ENCODE measurements at regions not wholly inside any gene's neighbourhood (a gene's known extent, or its start where the extent isn't known, plus 50 kb on each side); places are given as distances from the start of the nearest gene placed in this dataset.
"Not testable (repeated sequence)": the region's sequence is repeated elsewhere in the genome, so short reads cannot be mapped to it uniquely, and the experiment has no call there.

- not testable (repeated sequence) for DNase-seq
Measured at GRCh38 chr2:129570812-129571211, 408.7 kb upstream of the RAB6C start.

DNA sequence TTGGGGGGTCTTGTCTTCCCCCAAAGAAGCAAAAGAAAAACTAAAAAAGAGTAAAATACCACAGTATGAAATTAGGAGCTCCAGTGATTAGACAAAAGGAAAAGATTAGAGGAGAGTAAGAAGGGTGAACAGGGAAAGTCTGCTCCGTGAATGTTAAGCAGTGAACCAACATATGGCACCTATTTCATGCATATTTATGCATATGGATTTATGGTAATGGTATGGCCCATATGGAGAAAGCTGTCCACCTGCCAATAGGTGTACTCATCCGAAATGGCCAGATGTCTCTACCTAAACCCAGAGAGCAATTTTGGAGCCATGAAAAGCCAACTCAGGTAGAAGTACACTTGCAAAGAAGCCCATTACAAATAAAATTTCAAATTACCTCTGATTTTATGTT, 404.0 kb upstream of the RAB6C start:
- no peak for DNase-seq

- no peak for DNase-seq
Measured at GRCh38 chr2:129575880-129576279, 403.6 kb upstream of the RAB6C start.

- DNase-seq = no peak
Measured at GRCh38 chr2:129580001-129580400, 399.5 kb upstream of the RAB6C start.

DNA sequence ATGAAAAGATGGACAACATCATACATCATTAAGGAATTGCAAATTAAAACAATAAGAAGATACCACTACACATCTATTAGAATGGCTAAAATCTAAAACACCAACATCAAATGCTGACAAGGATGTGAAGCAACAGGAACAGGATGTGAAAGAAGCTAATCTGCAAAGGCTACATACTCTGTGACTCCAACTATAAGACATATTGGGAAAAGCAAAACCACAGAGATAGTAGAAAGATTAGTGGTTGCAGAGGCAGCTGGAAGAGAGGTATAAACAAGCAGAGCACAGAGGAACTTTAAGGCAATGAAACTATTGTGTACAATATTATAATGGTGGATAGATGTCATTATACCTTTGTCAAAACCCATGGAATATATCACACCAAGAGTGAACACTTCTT, 393.7 kb upstream of the RAB6C start:
- no peak for DNase-seq

- DNase-seq = no peak
Measured at GRCh38 chr2:129587426-129588064, 391.9 kb upstream of the RAB6C start.

DNA sequence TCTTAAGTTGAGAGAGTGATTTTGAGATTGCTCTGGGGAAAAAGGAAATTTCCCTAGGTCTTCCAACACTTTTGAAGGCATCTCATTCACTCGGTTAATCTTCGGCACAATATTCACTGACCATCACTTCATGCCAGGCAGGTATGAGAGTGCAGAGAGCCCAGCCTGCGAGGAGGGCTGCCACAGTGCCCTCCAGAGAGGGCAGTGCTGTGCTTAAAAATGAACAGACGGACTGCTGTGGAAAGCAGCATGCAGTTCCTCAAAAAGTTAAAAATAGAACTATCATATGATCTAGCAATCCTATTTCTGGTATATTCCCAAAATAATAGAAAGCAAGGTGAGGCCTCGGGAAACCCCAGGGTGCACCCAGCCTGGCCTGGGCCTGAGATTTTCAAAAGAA, 374.9 kb upstream of the RAB6C start:
- DNase-seq = no peak

- no peak for DNase-seq
Measured at GRCh38 chr2:129605646-129606045, 373.8 kb upstream of the RAB6C start.

- DNase-seq = no peak
Measured at GRCh38 chr2:129606496-129607270, 372.8 kb upstream of the RAB6C start.

GRCh38 chr2:129609224-129609623, 370.2 kb upstream of the RAB6C start:
- DNase-seq = no peak

- no peak for DNase-seq
Measured at GRCh38 chr2:129610766-129611165, 368.7 kb upstream of the RAB6C start.

GRCh38 chr2:129611471-129611870, 368.0 kb upstream of the RAB6C start:
- no peak for DNase-seq

GRCh38 chr2:129619471-129619870, 360.0 kb upstream of the RAB6C start:
- DNase-seq = no peak

- no peak for DNase-seq
Measured at GRCh38 chr2:129620411-129620810, 359.1 kb upstream of the RAB6C start.

DNA sequence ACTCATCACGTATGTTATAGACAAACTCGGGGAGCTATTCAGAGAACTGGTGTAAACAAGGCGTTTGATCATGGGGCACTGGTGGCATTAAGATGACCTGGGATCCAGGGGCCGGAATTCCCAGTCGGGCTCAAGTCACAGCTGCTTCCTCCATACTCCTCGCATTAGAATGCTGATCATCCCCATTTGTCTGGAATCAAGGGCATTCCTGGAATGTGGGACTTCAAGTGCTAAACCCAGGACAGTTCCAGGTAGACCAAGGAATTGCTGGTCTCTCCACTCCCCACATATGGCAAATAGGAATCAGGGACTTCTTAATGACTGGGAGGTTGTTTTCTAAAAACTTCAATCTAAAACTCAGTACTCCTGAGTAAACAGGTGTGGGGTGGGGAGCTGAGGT, 355.7 kb upstream of the RAB6C start:
- DNase-seq = no peak

DNA sequence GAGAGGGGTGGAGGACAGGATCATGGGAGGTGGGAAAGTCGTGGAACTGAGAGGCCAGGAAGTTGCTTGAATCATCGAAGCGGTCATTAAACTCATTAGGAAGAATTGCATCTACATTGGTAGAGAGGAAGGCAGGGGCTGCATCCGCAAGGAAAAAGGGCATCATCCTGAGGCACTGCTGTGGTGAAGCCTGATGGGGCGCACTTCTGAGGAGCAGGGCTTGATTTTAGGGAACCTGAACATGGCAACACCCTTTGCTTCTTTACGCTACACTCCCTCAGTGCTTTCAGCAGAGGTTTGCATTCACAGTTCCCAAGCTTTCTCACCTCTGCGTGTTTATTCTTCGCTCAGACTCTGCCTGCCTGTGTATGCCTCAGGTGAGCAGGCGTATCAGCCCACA, 352.0 kb upstream of the RAB6C start:
- DNase-seq = no peak

- no peak for DNase-seq
Measured at GRCh38 chr2:129636692-129637091, 342.8 kb upstream of the RAB6C start.

DNA sequence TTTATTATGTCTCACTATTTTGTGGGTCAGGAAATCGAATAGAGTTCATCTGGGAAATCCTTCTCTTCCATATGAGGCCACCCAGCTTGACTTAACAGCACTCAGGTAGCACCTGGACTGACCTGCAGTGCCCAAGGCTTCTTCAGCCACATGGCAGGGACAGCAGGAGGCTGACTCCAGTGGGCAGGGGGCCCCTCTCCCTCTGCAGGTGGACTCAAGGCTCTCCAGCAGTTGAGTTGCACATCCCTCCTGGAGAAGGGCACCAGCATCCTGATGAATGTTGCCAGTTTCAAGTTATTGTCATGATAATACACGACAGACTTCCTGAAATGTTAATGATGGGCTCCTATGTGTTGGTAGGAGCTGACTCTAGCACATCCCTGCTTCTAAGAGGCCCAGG, 338.1 kb upstream of the RAB6C start:
- DNase-seq = no peak

DNA sequence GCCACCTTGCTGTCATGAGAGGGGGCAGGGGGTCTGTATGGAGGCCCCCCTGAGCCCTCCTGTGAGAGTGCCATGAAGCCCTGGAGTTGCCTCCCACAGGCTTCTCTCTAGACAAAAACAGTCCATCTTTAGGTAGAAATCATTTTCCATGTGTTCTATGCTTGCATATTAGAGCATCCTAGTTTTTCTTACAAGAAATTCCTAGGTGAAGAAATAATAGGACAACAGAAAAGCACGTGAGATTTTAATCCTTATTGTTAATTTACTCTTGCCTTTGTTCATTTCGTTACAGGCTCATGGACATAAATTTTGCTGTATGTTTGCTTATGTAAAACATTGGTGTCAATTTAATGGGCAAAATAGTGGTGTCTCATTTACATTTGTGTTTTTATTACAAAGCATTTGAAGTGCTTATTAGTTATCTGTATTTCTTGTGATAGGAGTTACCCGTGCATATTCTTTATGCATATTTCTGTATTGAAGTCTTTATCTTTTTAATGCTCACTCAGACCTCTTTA, 336.9 kb upstream of the RAB6C start:
- no peak for DNase-seq

- no peak for DNase-seq
Measured at GRCh38 chr2:129645335-129645734, 334.1 kb upstream of the RAB6C start.

DNA sequence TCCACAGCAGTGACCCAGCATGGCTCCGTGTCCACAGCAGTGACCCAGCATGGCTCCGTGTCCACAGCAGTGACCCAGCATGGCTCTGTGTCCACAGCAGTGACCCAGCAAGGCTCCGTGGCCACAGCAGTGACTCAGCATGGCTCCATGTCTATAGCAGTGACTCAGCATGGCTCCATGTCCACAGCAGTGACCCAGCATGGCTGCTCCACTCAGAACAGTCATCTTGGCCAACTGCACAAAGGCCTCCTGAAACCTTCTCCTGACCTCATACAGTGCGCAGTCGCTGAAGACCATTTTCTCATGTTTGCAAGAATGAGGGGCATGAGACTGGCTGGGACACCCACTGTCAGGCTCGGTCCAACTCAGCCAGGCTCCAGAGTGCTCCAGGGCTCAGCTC, 333.4 kb upstream of the RAB6C start:
- no peak for DNase-seq

DNA sequence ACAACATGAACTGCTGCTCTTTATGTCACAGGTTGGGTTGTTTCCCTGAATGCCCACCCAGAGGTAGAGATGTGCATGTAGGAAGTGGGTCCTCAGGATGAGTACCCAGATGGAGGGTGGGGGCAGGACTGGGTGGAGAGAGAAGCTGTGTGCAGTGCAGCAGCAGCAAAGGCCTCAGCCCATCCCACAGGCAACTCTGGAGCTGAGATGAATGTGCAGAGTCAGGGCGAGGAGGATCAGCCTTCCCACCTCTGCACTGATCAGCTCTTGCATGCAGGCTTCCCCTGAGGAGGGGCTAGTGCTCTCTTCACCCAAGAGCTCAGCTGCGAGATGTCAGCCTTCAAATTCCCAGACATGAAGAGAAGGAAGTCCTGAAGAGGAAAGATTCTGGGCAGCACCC, 326.2 kb upstream of the RAB6C start:
- DNase-seq = no peak

GRCh38 chr2:129654331-129654730, 325.1 kb upstream of the RAB6C start:
- DNase-seq = no peak

GRCh38 chr2:129656081-129656598, 323.3 kb upstream of the RAB6C start:
- no peak for DNase-seq
